ENCODE measurements at regions not wholly inside any gene's neighbourhood (a gene's known extent, or its start where the extent isn't known, plus 50 kb on each side); places are given as distances from the start of the nearest gene placed in this dataset.

DNA sequence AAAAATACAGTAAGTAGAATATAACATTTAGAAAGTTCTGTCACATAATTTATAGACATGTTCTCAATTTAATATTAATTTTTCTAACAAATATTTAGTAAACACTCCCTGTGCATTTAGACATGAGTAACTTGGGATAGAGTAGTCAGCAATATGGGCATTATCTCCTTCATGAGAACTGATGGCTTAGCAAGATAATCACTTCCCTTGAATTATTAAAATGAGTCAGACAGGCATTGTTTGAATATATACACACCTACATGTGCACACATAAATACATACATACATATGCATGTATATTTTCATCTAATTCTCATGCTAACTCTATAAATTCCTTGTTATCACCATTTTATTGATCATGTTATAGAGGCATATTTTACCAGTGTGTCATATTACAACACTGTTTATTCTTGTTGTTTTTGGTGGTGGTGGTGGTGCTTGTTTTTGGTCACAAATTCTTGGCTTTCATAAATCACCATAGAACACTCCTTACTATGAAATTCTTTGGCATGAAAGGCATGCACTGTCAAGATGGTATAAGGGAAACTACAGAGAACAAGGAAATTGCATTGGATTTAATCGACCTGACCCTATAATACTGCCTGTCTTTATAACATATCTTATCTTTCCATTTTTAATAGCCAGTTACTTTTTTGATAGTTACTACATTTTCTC lies 434.5 kb upstream of the MANEA start:
- Histone ChIP-seq H3K36me3 (ENCODE audit: insufficient read depth, low read length) (no peaks in the 10 kb centered on the region), H2AFZ (ENCODE audit: low read depth, low read length) (no peak overlapping the region), H3K9ac (ENCODE audit: low read length) (no peak overlapping the region), H3K27ac (ENCODE audit: low read depth, low read length) (no peak overlapping the region), H3K79me2 (ENCODE audit: insufficient read depth, low read length) (no peaks in the 10 kb centered on the region), H4K20me1 (ENCODE audit: insufficient read depth, low read length) (no peaks in the 10 kb centered on the region), H3K9me3 (ENCODE audit: insufficient read depth, low read depth, low read length) (no peaks in the 10 kb centered on the region), H3K4me3 (ENCODE audit: insufficient read depth, low read depth, low read length) (no peak overlapping the region), H3K4me1 (ENCODE audit: insufficient read depth, low read length) (no peaks in the 10 kb centered on the region), H3K27me3 (ENCODE audit: insufficient read depth, low read length) (no peaks in the 10 kb centered on the region), H3K4me2 (ENCODE audit: low read length) (no peak overlapping the region)
- no peak for TF ChIP-seq EZH2 (IDR thresholded peaks at IDR 0.05; ENCODE audit: insufficient read depth, low read length)
- TF ChIP-seq, protein P1, sequence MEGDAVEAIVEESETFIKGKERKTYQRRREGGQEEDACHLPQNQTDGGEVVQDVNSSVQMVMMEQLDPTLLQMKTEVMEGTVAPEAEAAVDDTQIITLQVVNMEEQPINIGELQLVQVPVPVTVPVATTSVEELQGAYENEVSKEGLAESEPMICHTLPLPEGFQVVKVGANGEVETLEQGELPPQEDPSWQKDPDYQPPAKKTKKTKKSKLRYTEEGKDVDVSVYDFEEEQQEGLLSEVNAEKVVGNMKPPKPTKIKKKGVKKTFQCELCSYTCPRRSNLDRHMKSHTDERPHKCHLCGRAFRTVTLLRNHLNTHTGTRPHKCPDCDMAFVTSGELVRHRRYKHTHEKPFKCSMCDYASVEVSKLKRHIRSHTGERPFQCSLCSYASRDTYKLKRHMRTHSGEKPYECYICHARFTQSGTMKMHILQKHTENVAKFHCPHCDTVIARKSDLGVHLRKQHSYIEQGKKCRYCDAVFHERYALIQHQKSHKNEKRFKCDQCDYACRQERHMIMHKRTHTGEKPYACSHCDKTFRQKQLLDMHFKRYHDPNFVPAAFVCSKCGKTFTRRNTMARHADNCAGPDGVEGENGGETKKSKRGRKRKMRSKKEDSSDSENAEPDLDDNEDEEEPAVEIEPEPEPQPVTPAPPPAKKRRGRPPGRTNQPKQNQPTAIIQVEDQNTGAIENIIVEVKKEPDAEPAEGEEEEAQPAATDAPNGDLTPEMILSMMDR (IDR thresholded peaks at IDR 0.05; ENCODE audit: insufficient read depth, low read depth, low read length) = no peak
- H3K9me3 Mint-ChIP-seq (ENCODE audit: unreplicated experiment) = no peaks in the 10 kb centered on the region
- H3K4me1 Mint-ChIP-seq (ENCODE audit: low read depth, unreplicated experiment) = no peaks in the 10 kb centered on the region
- no peaks in the 10 kb centered on the region for H3K27me3 Mint-ChIP-seq (ENCODE audit: low read depth, unreplicated experiment)
- FAIRE-seq = no peak
- H3K36me3 Mint-ChIP-seq (ENCODE audit: low read depth, unreplicated experiment) = no peaks in the 10 kb centered on the region
- H3K4me3 Mint-ChIP-seq (ENCODE audit: unreplicated experiment) = no peak overlapping the region
- no peak overlapping the region for H3K27ac Mint-ChIP-seq (ENCODE audit: unreplicated experiment)
- no peak for DNase-seq (ENCODE audit: low read depth)

DNA sequence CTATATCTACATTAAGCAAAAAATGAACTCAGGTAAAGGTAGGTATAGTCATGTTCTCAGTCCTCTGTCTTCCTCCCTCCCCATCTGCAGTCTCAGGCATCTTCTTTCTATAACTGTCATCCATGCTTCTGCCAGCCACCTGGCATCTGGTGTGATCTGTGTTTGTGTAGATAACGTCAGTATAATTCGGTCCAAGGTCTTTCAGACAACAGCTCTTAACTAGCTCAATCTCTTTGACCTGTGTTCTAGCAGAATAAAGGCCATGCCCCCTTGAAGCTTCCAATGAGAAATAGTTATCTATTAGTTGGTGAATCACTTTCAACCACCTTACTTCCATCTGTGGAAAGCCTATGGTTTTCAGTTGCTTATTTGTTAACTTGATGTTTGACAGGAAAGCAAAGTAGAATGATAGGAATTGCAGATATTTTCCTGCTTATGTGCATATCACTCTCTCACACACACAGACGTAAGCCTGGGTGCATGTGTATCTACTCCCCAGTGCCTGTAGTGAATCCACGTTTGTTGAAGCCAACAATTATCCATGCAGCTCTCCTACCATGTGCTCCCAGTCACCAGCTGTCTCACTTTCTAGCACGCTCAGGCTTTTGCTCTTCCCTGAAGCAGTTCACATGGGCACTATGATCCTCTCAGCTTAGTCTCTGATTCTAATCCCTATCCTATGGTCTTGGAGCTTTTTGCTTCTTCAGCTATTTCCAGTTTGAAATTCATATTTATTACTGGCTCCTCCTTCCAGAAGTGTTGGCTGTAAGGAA lies 433.7 kb upstream of the MANEA start:
- no peaks in the 10 kb centered on the region for H3K9me3 ChIP-seq (ENCODE audit: insufficient read depth, low read depth, low read length)
- no peaks in the 10 kb centered on the region for H3K79me2 ChIP-seq (ENCODE audit: insufficient read depth, low read length)
- no peak overlapping the region for H3K4me2 ChIP-seq (ENCODE audit: low read length)
- H3K27ac Mint-ChIP-seq (ENCODE audit: unreplicated experiment) = no peak overlapping the region
- H3K4me3 Mint-ChIP-seq (ENCODE audit: unreplicated experiment) = no peak overlapping the region
- no peaks in the 10 kb centered on the region for H3K36me3 ChIP-seq (ENCODE audit: insufficient read depth, low read length)
- TF ChIP-seq, protein P1 (IDR thresholded peaks at IDR 0.05; ENCODE audit: insufficient read depth, low read depth, low read length) = no peak
- no peak for TF ChIP-seq EZH2 (IDR thresholded peaks at IDR 0.05; ENCODE audit: insufficient read depth, low read length)
- H3K4me1 ChIP-seq (ENCODE audit: insufficient read depth, low read length) = no peaks in the 10 kb centered on the region
- no peak overlapping the region for H2AFZ ChIP-seq (ENCODE audit: low read depth, low read length)
- H3K4me1 Mint-ChIP-seq (ENCODE audit: low read depth, unreplicated experiment) = no peaks in the 10 kb centered on the region
- no peaks in the 10 kb centered on the region for H3K9me3 Mint-ChIP-seq (ENCODE audit: unreplicated experiment)
- no peaks in the 10 kb centered on the region for H4K20me1 ChIP-seq (ENCODE audit: insufficient read depth, low read length)
- no peak overlapping the region for H3K4me3 ChIP-seq (ENCODE audit: insufficient read depth, low read depth, low read length)
- no peak overlapping the region for H3K27ac ChIP-seq (ENCODE audit: low read depth, low read length)
- H3K27me3 ChIP-seq (ENCODE audit: insufficient read depth, low read length) = no peaks in the 10 kb centered on the region
- H3K9ac ChIP-seq (ENCODE audit: low read length) = no peak overlapping the region
- no peaks in the 10 kb centered on the region for H3K27me3 Mint-ChIP-seq (ENCODE audit: low read depth, unreplicated experiment)
- no peak for DNase-seq (ENCODE audit: low read depth)
- no peak for FAIRE-seq
- H3K36me3 Mint-ChIP-seq (ENCODE audit: low read depth, unreplicated experiment) = no peaks in the 10 kb centered on the region

DNA sequence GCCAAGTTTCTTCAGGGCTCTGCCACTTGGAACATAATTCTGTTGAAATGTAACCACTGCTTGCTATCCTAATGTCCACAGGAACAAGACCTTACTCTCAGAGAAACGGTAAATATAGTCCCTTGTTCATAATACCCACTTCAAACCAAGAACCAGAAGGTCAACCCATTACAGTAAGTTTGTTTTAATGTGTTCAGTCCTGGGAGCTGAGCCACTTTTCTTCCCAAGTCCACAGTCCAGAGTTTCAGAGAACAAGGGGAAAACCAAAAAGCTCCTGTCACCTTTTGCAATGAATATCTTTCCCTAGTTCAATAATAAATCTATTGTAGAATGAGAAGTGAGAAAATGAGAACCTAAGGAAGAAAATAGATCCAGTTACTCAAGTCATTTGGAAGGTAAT lies 431.9 kb upstream of the MANEA start:
- TF ChIP-seq, protein P1 (IDR thresholded peaks at IDR 0.05; ENCODE audit: insufficient read depth, low read depth, low read length) = no peak
- TF ChIP-seq EZH2 (IDR thresholded peaks at IDR 0.05; ENCODE audit: insufficient read depth, low read length) = no peak
- no peak overlapping the region for H3K27ac Mint-ChIP-seq (ENCODE audit: unreplicated experiment)
- FAIRE-seq = no peak

More for the DNA sequence above, 431.9 kb upstream of the MANEA start:
- no peaks in the 10 kb centered on the region for H4K20me1 ChIP-seq (ENCODE audit: insufficient read depth, low read length)
- H3K36me3 Mint-ChIP-seq (ENCODE audit: low read depth, unreplicated experiment) = no peaks in the 10 kb centered on the region
- H3K27me3 ChIP-seq (ENCODE audit: insufficient read depth, low read length) = no peaks in the 10 kb centered on the region
- H3K27ac ChIP-seq (ENCODE audit: low read depth, low read length) = no peak overlapping the region
- H3K9me3 ChIP-seq (ENCODE audit: insufficient read depth, low read depth, low read length) = no peaks in the 10 kb centered on the region
- no peaks in the 10 kb centered on the region for H3K79me2 ChIP-seq (ENCODE audit: insufficient read depth, low read length)
- H3K4me1 ChIP-seq (ENCODE audit: insufficient read depth, low read length) = no peaks in the 10 kb centered on the region
- no peak overlapping the region for H3K9ac ChIP-seq (ENCODE audit: low read length)
- no peak overlapping the region for H2AFZ ChIP-seq (ENCODE audit: low read depth, low read length)
- H3K4me1 Mint-ChIP-seq (ENCODE audit: low read depth, unreplicated experiment) = no peaks in the 10 kb centered on the region
- H3K4me3 ChIP-seq (ENCODE audit: insufficient read depth, low read depth, low read length) = no peak overlapping the region
- H3K9me3 Mint-ChIP-seq (ENCODE audit: unreplicated experiment) = no peaks in the 10 kb centered on the region
- no peak overlapping the region for H3K4me3 Mint-ChIP-seq (ENCODE audit: unreplicated experiment)
- DNase-seq (ENCODE audit: low read depth) = no peak
- H3K4me2 ChIP-seq (ENCODE audit: low read length) = no peak overlapping the region
- no peaks in the 10 kb centered on the region for H3K36me3 ChIP-seq (ENCODE audit: insufficient read depth, low read length)
- H3K27me3 Mint-ChIP-seq (ENCODE audit: low read depth, unreplicated experiment) = no peaks in the 10 kb centered on the region

Data from astrocyte (in vitro differentiated cells and primary cell).